Spleen (tissue), 7 donors: ENCODE measurements at regions not wholly inside any gene's neighbourhood (a gene's known extent, or its start where the extent isn't known, plus 50 kb on each side); places are given as distances from the start of the nearest gene placed in this dataset.

Experiments
- POLR2A ChIP-seq, 3 donors: fragments of 450-650 bp; IDR thresholded peaks; one replicate each; pipeline ENCODE4 v1.5.1; 2017; ENCODE audit warnings: antibody characterized with exemption in 3 of 3, mild to moderate bottlenecking in 1 of 3
- POLR2AphosphoS5 ChIP-seq, 3 donors: sonication (generic); formaldehyde crosslinking; IDR thresholded peaks; one replicate each; pipeline ENCODE4 v1.5.1; 2017; ENCODE audit warnings: antibody characterized with exemption in 3 of 3
- TF ChIP-seq, protein P1 (sequence below), 11 experiments: fragments of 200-600 bp in 7 of 11; fragments of 450-650 bp in 4 of 11; sonication (generic) in 4 of 11; IDR thresholded peaks in 8 of 11; conservative IDR thresholded peaks in 3 of 11; 1 replicate in 7 of 11; 2 replicates in 4 of 11; pipeline versions ENCODE4 v1.4.0 to v1.8.0; 2016 to 2021; ENCODE audit warnings: antibody characterized with exemption in 11 of 11, inconsistent platforms in 4 of 11, mild to moderate bottlenecking in 1 of 11
- donor health status: DM: no; HTN: no; CAD: no; lungs with moderate emphysema.
- donor health status: DM: no; HTN: no; CAD: no.
- donor health status: DM: no; HTN: no; CAD: no.

DNA sequence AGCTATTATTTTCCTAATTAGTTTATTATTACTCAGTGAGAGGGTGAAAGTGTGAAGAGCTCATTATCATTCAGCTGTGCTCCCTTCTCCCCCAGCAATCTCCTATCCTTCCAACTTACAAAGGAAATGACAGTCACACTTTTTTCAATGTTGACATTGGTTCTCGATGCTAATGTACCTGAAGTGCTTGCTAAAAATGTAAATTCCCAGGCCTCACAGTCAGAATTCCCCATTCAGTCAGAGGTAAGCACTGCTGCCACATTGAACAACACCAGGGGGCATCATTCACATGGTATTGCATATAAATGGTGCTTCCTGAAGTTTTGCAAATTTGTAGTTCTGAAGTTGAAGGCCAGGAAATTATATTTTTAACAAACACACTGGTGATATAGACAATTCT, 132.7 kb upstream of the FOXD3 start:
- TF ChIP-seq, protein P1, sequence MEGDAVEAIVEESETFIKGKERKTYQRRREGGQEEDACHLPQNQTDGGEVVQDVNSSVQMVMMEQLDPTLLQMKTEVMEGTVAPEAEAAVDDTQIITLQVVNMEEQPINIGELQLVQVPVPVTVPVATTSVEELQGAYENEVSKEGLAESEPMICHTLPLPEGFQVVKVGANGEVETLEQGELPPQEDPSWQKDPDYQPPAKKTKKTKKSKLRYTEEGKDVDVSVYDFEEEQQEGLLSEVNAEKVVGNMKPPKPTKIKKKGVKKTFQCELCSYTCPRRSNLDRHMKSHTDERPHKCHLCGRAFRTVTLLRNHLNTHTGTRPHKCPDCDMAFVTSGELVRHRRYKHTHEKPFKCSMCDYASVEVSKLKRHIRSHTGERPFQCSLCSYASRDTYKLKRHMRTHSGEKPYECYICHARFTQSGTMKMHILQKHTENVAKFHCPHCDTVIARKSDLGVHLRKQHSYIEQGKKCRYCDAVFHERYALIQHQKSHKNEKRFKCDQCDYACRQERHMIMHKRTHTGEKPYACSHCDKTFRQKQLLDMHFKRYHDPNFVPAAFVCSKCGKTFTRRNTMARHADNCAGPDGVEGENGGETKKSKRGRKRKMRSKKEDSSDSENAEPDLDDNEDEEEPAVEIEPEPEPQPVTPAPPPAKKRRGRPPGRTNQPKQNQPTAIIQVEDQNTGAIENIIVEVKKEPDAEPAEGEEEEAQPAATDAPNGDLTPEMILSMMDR (IDR thresholded peaks at IDR 0.05 in 8 of 11, conservative IDR thresholded peaks at IDR 0.05 in 3 of 11): no peak
- TF ChIP-seq POLR2A (IDR thresholded peaks at IDR 0.05) (no peak), POLR2AphosphoS5 (IDR thresholded peaks at IDR 0.05) (no peak)
